GM18861 (cell line): ENCODE measurements at regions not wholly inside any gene's neighbourhood (a gene's known extent, or its start where the extent isn't known, plus 50 kb on each side); places are given as distances from the start of the nearest gene placed in this dataset.
"Not testable (repeated sequence)": the region's sequence is repeated elsewhere in the genome, so short reads cannot be mapped to it uniquely, and the experiment has no call there.

Experiments used
- ATAC-seq: cut with Tn5 transposase; IDR thresholded peaks from one replicate; pipeline ENCODE4 v1.9.1; 2021; ENCODE audit not compliant: unreplicated experiment

DNA sequence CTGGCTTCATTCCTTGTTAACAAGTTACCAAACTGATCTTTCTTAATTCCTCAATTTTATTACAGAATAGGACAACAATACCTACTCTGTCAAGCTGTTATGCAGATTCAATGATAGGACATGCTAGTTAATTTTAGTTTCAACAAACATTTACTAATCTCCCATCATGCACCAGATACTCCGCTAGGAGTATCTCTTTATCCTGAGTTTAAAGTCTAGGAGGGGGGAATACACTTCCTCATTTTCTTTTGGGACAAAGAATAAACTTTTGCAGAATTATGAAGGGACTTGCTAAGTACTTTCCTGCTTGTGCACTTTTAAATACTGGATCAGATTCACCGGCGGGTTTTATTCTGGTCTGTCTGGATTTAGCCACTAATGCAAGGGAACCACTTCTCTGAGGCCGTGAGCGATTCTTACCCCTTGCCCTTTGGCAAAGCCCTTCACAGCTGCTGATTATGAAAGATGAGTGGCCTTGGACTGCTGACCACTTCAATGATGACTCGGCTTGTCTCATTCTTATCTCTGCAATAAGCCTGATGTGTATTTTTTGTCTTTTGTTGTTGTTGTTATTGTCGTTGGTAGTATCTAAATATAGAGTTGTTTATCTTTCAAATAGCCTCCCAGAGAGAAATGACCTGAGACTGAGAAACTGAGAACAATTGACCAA, 73.9 kb downstream of the RMI1 start:
- ATAC-seq = no peak

DNA sequence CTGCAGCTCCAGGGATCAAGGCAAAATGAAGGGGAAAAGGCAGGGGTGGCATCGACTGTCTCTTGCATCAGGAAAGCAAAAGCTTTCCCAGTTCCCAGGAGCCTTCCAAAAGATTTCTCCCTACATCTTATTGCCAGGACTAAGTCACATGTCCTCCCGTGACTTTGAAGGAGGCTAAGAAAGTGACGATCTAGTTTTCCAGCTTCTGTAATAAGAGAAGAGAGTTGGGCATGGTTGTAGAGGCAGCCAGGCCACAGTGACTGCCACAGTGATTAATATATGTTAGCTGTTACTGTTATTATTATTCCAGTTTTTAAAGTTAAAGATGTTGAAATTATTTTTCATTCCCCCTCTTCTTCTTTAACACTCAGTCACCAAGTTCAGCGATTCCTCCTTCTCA, 77.1 kb downstream of the RMI1 start:
- no peak for ATAC-seq

DNA sequence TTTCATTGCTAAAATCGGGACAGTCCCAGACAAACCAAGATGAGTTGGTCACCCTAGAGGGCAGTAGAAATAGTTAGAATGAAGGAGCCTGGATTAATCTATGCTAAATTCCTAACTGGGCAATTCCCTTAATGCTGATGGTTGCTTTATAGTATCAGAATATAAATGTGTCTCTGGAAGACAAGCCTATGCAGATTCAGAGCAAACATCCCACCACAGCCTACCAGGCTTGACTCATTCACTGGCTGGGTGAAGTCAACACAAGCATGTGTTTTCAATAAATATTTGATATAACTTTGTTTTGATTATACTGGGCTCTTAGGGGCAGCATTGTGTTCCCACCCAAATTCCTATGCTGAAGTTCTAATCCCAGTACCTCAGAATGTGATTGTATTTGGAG, 79.3 kb downstream of the RMI1 start:
- ATAC-seq = no peak

DNA sequence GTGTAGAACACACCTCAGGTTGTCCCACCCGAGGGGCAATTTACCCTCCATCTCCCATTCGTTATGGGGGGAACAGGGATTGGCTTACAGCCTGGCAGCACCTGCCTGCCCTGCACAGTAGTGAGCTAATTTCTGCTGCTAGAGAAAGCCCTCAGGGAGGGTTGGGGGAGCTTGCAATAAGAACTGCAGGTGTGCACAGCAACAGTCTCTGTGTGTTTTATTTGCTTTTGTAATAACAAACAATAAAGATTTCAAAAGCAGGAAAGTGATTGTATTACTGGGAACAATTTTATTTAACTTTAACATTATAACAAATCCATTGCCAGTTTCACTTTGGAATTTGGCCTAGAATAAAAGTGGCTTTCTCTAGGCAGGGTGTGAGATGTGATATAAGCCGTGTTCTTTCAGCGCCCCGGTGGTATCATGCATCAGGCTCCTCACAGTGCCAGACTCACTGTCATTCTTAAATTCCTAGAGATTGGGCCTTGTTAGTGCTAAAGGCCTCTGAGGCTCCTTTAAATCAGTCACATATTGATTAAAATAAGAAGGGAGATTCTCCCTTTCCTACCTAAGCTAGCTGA, 81.1 kb downstream of the RMI1 start:
- no peak for ATAC-seq

DNA sequence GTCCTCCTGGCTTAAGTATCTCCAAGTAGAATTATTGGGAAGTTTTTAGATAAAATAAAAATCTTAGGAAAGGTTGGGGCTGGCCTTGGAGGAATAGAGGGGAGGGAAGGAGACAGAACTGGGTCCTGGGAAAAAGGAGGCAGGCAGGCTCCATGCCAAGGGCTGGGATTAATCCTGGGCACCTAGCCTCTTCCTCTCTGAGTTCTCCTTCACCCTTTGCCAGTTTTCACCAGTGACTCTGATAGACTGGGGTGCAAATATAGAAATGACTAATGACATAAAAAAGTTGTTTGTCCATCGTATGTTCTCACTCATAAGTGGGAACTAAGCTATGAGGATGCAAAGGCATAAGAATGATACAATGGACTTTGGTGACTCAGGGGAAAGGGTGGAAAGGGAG, 81.9 kb downstream of the RMI1 start:
- no peak for ATAC-seq

DNA sequence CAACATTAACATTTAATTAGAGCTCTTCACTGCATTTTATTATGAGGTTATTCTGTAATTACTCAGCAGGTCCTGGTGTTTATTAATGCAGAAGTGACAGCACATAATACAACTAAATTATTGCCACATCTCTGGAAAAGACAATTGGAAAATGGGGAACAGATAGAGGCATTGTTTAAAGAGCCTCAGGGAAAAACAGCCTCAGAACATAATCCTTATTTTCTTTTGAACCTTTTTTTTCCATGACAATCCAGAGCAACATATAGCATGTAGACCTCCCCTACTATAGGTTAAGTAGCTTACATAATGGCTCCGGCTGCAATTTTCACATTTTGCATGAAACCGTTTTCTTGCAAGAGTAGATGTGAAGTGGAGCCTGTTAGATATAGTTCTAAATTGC, 87.2 kb downstream of the RMI1 start:
- ATAC-seq = no peak

DNA sequence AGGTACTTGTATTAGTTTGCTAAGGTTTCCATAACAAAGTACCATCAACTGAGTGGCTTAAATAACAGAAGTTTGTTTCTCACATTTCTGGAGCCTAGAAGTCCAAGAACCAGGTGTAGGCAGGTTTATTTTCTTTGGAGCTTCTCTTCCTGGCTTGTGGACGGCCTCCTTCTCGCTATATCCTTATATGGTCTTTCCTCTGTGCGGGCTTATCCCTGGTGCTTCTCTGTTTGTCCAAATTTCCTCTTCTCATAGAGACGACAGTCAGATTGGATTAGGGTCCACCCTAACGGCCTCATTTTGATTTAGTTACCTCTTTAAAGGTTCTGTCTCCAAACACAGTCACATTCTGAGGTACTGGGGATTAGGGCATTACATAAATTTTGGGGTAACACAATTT, 88.3 kb downstream of the RMI1 start:
- no peak for ATAC-seq

DNA sequence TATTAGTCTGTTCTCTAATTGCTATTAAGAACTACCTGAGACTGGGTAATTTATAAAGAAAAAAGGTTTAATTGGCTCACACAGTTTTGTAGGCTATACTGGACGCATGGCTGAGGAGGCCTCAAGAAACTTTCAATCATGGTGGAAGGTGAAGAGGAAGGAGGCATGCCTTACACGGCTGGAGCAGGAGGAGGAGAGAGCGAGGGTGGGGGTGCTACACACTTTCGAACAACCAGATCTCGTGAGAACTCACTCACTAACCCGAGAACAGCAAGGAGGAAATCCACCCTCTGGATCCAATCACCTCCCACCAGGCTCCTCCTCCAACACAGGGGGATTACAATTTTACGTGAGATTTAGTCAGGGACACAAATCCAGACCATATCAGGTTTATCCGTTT, 90.0 kb downstream of the RMI1 start:
- no peak for ATAC-seq

DNA sequence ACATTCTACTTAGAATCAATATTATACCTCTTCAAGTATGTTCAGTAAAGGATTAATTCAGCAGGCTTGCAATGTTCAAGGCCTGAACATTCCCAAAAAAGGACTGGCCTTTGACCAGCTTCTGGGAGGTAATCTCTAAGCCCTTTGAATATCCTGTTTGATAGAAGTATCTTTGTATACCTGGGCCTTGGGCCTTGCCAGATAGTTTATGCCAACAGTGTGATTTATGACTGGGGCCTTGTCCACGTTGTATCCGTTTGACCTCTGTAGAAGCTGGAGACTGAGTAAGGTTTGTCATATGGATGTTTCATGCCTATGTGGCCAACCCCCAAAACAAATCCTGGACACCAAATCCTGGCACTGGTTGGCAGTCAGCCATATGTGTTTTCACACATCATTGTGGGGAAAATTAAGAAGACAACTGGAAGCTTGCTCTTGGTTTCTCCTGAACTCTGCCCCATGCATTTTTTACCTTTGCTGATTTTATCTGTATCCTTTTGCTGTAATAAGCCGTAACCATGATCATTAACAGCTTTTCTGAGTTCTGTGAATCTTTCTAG, 92.1 kb downstream of the RMI1 start:
- ATAC-seq = no peak

DNA sequence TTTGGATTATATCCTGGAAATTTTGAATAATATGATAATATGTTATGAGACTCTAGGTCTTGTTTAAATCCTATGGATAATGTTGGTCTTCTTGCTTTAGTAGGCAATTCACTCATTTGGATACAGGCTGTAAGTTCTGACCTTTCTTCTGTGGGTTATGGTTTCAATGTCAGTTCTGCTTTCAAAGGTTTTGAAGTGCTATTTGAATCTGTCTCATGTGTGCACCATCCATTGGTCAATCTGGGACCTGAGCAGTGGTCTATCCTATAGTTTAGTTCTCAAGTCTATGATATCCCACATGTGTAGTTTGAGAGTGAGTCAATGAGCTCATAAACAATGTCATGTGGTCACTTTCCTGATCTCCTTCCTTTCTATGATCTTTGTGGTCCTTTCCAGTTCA, 94.4 kb downstream of the RMI1 start:
- ATAC-seq = no peak

DNA sequence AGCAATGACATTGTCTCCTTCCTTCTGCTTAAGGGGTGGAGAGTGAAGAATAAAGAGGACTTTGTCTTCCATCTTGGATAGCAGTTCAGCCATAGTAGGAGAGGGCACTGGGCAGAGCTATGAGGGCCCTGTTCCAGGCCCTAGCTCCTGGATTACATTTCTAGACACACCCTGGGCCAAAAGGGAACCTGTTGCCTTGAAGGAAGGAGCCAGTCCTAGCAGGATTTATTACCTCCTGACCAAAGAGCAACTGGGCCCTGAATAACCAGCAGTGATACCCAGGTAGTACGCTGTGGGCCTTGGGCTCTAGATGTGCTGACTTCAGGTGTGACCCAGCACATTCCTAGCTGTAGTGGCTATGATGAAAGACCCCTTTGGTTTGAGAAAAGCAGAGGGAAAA, 95.8 kb downstream of the RMI1 start:
- ATAC-seq = no peak

DNA sequence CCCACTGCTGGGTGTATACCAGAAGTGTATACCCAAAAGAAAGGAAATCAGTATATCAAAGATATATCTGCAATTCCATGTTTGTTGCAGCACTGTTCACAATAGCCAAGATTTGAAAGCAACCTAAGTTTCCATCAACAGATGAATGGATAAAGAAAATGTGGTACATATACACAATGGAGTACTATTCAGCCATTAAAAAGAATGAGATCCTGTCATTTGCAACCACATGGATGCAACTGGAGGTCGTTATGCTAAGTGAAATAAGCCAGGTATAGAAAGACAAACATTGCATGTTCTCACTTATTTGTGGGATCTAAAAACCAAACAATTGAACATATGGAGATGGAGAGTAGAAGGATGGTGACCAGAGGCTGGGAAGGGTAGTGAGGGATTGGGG, 97.2 kb downstream of the RMI1 start:
- not testable (repeated sequence) for ATAC-seq

DNA sequence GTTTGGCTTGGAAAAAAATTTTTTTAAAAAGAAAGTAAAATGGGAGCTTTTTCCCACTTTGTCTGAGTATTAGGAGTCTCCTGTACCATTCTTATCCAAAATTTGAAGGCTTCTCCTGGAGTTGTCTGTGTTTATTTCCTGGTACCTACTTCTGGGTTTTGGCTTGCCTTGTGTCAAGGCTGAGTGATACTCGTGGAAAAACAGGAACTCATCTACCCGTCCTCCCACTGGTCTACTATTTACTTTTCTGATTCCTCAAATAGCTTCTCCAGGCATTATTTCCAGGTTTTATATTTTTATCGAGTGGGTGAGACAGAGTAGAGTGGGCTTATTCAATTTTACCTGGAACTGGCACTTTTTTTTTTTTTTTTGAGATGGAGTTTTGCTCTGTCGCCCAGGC, 99.4 kb downstream of the RMI1 start:
- no peak for ATAC-seq

DNA sequence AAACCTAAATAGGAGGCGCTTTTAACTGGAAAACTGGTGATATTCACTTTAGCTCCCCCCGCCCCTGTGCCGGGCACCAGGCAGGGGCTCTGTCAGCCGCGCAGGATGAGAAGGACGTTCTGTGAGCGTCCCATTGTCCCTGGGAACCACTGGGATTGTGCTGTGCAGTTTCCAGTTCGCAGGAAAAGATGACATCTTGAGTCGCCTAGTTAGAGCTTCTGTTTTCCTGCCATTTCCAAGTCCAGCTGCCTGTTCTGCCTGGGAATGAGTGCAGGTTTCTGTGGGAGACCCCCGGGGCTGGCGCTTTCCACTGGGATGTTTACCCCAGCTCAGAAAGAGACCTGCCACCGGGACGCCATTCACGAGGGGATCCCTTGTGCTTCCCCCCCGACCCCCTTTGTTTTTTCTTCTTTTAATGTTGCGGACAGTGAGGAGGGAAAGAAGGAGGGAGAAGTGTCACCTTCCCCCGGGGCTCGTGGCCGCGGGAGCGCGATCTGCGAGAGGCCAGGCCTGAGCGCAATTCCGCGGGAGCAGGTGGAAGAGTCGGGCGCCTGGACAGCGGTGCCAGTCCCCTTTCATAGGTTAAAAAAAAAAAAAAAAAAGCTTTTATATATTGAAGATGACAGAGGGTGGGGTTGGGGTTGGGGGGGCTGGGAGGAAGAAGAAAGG, 121.5 kb downstream of the RMI1 start:
- ATAC-seq = no peak

DNA sequence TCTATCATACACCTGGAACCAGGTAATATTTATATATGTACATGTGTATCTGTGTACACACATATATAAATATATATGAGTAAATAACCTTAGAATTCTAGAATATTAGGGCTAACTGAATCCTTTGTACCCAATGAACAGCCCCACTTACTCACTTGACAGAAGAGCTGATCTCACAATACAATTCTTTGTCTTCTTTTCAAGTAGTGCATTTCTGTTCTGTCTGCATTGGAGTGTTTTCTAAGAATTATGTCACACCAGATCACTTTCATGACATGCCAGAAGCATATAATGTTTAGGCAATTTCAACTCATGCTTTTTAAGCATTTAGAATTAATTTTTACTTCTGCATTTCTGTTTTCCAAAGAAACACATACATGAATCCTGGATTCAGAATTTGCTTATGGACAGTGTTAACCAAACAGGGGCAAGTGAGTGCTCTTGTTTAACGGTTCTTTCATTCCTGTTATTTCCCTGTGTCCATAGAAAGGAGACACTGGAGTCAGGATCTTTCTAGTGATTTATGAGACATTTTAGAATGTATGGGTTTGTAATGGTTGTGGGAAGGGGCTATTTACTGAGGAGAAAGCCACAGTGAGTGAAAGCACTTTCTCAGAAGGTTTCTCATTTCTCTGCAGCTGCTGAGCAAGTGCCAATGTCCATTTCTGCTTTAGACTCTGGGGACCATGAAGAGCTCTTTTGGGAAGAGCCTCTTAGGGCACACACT, 123.2 kb downstream of the RMI1 start:
- no peak for ATAC-seq

DNA sequence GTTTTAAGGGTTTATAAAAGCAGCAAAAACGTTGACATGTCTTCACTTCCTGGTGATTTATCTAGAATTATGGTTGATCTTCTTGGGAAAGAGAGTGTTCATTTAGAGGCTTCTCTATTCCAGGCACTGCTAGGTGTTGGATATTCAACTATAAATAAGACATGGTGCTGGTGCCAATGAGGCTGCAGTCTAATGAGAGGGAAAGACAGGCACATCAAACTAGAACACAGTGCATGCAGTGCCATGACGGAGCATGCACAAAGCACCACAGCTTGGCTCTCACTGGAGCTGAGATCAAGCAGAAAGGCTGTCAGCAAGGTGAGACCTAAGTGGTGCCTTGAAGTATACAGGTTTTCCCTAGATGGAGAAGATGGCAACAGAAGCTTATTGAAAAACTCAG, 126.5 kb downstream of the RMI1 start:
- no peak for ATAC-seq

DNA sequence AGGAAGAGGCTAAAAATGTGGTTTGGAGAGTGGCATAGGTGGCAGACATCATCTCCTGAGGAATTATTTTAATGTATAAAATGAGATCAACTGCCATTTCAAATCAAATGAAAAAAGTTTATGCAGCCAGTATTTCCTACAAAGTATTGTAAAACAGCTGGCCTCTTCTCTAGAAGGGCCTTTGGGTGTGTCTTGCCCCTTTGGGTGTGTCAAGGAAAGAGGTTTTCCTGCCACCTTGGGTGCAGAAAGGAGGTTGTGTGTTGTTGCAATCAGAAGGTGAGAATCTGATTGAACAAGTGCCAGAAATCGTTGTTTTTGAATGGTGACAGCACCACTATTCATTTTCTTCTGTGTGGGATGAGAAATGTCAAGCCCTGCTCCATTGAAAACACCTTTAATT, 127.4 kb downstream of the RMI1 start:
- no peak for ATAC-seq

DNA sequence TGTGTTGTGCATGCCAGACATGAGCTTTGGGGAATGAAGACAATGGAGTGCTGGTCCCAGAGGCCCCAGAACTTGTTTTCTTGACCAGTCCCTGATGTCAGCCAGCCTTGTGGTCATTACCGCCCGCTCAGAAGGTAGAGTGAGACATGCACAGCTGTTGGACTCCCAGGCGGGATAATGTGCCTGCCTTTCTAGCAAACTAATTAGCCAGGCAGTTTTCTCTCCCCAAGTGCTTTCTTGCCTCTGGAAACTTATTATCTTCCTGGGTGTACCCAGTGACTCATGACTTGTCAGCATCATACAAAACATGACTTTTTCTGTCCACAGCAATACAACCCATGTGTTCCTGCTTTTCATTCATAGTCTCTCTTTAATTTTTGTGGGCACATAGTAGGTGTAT, 131.1 kb downstream of the RMI1 start:
- no peak for ATAC-seq

DNA sequence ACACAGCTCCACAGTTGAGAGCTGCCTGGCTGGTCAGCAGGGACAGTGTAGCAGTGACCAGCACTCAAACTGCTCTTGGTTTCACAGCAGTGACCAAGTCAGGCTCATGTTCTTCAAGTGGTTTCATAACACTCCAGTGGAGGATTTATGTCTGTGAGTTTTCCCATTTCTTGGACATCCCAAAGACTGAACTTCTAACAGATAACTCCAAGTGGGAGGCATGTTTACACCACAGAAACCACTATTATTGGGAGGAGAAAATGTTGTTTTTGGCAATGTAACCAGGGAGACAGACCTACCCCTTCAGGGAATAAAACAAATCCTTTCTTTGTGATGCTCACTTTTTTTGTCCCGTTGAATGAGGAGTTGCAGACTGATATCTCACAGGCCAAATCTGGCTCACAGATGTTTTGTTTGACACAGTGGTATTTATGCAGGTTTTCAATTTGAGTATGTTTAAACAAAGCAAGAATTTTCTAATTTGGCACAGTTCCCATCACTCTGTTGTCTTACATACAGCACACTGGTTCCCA, 141.5 kb downstream of the RMI1 start:
- ATAC-seq = no peak

DNA sequence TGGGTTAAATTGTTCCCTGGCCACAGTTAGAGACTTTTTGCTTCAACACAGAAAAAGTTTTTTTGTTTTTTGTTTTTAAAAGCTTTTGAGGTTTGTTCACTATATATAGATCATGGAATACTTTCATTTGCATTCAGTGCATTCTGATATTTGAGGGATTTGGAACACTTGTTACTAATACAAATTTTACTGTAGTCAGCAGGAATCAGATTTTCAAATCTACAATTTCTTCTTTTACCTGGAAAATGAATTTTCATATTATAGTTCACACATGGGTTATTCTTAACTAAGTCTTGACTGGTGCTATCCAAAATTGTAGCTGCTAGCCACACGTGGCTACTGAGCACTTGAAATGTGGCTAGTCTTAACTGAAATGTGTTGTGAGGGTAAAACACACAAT, 142.0 kb downstream of the RMI1 start:
- ATAC-seq = no peak

DNA sequence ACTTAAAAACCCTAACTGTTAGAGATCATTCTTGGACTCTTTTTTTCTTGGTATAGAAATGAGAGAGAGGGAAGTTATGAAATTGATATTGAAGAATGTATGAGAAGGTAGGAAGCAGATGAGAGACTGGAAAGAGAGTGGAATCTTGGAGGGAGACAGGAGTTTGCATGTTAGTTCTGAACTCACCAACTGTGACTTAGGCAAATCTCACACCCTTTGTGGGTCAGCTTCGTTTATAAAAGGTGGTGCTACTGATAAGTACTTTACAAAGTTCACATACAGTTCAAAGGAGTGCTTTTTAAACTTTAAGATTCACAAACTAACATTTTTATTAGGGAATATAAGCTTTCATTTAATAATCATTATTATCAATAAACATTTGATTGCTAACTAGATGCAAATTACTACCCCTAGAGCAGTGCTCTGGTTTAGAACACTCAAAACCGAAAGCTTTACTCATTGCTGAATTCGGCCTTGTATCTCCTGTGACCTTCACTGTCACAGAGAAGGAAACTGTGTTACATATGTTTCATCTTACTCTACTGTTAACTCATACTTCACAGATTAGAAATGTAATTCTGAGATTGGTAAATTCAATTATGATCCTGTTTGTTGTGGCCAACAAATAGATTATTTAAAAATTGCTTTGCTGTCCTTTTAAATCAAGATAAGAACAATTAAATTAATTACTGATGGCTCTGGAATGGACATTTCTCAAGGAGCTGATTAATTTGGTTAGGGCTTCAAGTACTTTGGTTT, 143.2 kb downstream of the RMI1 start:
- peak; percentile 98 for ATAC-seq
